ENCODE measurements at regions not wholly inside any gene's neighbourhood (a gene's known extent, or its start where the extent isn't known, plus 50 kb on each side); places are given as distances from the start of the nearest gene placed in this dataset.

DNA sequence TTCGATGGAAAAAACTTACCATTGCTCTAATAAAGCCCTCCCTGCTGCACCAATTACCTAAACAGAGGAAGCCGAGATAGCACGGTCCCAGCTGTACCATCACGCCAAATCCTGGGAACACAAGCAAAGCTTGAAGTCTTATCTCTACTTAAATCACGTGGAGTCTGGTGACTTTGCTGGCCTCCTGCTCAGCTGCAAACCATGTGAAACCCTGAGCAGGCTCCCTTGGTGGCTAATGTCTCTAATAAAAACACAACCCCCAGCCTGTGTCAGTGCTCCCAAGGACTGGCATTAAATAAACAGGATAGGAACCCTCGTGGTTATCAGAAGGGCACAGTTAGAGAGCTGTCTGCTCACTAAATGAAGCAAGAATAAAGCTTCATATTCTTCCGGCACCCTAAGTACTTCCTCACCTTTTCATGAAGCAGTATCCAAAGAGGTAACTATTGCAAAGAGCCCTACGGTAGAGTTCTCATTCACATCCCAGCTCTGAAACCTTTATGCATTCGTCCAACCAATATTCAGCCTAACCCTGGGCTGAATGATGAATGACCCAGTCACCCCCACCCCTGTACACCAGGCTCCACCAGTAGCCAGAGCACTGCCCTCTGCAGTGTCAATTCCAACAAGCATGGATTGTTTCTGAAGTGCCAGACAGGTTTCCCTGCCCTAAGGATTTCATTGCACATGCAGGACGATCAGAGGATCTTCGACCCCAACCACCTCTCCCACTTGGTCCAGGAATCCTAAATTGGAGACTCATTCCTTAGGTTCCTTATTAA is 452.7 kb upstream of the TMPO start:
- TF ChIP-seq, protein P1, sequence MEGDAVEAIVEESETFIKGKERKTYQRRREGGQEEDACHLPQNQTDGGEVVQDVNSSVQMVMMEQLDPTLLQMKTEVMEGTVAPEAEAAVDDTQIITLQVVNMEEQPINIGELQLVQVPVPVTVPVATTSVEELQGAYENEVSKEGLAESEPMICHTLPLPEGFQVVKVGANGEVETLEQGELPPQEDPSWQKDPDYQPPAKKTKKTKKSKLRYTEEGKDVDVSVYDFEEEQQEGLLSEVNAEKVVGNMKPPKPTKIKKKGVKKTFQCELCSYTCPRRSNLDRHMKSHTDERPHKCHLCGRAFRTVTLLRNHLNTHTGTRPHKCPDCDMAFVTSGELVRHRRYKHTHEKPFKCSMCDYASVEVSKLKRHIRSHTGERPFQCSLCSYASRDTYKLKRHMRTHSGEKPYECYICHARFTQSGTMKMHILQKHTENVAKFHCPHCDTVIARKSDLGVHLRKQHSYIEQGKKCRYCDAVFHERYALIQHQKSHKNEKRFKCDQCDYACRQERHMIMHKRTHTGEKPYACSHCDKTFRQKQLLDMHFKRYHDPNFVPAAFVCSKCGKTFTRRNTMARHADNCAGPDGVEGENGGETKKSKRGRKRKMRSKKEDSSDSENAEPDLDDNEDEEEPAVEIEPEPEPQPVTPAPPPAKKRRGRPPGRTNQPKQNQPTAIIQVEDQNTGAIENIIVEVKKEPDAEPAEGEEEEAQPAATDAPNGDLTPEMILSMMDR (IDR thresholded peaks at IDR 0.05; ENCODE audit: low read length) = no peak
- no peak for TF ChIP-seq EZH2 (IDR thresholded peaks at IDR 0.05; ENCODE audit: borderline replicate concordance, low read length)
